Activated T-cell treated with anti-CD3 and anti-CD28 coated beads, Interleukin-2, amount 50 U/mL, for 4 hours (primary cell): ENCODE measurements at regions not wholly inside any gene's neighbourhood (a gene's known extent, or its start where the extent isn't known, plus 50 kb on each side); places are given as distances from the start of the nearest gene placed in this dataset.
"Not testable (repeated sequence)": the region's sequence is repeated elsewhere in the genome, so short reads cannot be mapped to it uniquely, and the experiment has no call there.

Experiments
- ATAC-seq, 2 donors: fragments of 200-7000 bp; cut with Tn5 transposase; one replicate each; pipeline ENCODE4 v1.10.0; 2021
- DNase-seq: peaks from one replicate; pipeline ENCODE4 v3.0.0-alpha.2; 2020
- H3K27me3 Mint-ChIP-seq: one replicate; pipeline ENCODE4 v1.8.0; 2021; ENCODE audit warnings: low read depth, mixed read lengths
- H3K36me3 Mint-ChIP-seq: one replicate; pipeline ENCODE4 v1.8.0; 2022; ENCODE audit warnings: mixed read lengths; ENCODE audit not compliant: insufficient read depth
- H3K4me1 Mint-ChIP-seq: one replicate; pipeline ENCODE4 v1.8.0; 2021; ENCODE audit warnings: low read depth, mixed read lengths
- H3K4me3 Mint-ChIP-seq: one replicate; pipeline ENCODE4 v1.8.0; 2021; ENCODE audit warnings: mild to moderate bottlenecking, moderate library complexity, mixed read lengths
- H3K9me3 Mint-ChIP-seq: one replicate; pipeline ENCODE4 v1.8.0; 2021; ENCODE audit warnings: mixed read lengths

DNA sequence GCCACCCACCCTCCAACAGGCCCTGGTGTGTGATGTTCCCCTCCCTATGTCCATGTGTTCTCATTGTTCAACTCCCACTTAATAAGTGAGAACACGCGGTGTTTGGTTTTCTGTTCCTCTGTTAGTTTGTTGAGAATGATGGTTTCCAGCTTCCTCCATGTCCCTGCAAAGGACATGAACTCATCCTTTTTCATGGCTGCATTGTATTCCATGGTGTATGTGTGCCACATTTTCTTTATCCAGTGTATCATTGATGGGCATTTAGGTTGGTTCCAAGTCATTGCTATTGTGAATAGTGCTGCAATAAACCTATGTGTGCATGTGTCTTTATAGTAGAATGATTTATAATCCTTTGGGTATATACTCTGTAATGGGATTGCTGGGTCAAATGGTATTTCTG, 424.2 kb upstream of the MEF2C start:
- H3K27me3 Mint-ChIP-seq, ATAC-seq, H3K9me3 Mint-ChIP-seq, DNase-seq, H3K4me3 Mint-ChIP-seq, H3K4me1 Mint-ChIP-seq, H3K36me3 Mint-ChIP-seq: not testable (repeated sequence)

DNA sequence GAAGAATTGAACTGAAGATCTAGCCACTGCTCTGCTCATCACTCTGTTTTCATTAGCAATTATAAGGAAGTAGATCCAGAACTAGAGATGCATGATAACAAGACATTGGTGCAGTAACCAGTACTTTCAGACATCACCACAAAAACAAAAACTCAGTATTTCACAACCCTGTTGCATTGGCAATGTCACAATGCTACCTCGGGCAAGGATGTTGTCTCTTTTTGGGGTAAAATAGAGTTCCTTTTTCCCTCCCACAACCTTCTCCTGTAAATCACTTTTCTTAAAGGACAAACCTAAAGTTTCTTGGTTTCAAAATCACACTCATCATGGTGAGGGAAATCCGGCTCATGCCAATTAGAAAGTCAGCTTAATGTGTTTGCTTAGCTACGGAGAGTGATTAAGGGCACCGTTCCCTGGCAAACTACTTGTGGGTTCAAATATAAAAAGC, 420.1 kb upstream of the MEF2C start:
- Mint-ChIP-seq H3K4me3 (no peak overlapping the region), H3K4me1 (no peaks in the 10 kb centered on the region), H3K36me3 (no peaks in the 10 kb centered on the region), H3K27me3 (no peaks in the 10 kb centered on the region), H3K9me3 (peaks cover 3% of the 10 kb centered on the region)
- no peak for DNase-seq
- no peak for ATAC-seq

DNA sequence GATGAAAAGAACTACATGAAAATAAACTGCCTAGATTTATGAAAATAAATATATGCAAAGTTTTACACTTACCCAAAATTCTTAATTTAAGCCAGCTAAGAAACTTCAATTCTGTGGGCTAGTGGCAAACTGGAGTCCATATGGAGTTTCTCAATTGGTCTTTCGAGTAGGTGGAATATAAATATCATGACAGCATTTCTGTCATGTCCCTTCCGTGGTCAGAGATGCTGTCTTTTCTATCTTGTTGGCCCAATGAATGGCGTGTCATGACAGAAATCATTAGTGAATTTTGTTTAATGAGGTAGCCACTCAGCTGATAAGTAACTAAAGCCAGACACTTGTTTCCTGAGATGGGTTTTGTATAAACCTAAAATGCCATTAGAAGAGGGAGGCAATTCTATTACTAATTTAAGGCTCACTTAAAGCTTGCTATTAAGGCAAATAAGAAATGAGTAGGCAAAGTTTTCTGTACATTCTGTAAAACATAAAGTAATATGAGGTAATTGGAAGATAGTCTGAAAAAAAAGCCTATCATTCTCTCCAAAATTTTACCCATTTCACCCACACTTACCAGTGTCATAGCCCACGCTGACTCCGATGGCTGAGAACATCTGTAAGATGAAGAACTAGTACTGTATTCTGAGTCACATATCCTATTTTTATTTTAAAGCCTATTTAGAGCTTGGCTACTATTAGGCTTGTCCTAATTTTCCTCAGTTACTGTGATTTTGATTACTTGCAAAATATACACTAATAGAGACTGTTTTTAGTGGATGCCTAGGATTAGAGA, 419.3 kb upstream of the MEF2C start:
- DNase-seq: no peak
- Mint-ChIP-seq H3K9me3 (no peaks in the 10 kb centered on the region), H3K27me3 (no peaks in the 10 kb centered on the region), H3K4me1 (no peaks in the 10 kb centered on the region), H3K4me3 (no peak overlapping the region), H3K36me3 (no peaks in the 10 kb centered on the region)
- ATAC-seq: no peak

DNA sequence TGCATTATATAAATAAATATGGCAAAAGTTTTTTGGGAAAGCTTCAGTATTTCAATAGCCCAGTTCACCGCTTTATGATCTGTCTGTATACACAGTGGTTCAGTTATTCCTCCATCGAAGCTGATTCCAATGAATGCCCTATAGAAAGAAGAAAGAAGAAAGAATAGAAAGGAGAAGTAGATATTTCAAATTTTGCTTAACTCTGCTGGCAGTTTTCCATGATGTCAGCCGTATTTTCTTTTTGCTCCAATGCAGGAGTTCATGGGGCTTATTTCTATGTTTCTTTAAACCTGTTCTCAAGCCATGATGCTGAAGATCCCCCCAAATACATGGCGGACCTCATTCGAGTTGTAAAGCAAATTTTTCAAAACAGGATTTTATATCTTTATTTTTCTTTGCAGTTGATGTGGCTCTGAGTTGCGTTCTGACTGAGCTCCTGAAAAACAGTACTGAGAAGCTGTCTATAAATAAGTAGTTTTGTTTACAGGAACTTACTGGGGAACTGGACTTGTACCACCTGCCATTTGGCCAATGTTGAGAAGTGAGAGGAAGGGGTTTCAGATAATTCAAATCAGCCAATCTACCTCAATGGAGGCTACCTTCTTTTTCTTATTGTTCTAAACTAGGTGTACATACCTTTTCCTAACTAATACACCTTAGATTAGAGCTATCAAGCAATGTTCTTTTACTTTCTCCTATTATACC, 418.5 kb upstream of the MEF2C start:
- Mint-ChIP-seq H3K27me3 (no peaks in the 10 kb centered on the region), H3K4me1 (no peaks in the 10 kb centered on the region), H3K4me3 (no peak overlapping the region), H3K36me3 (no peaks in the 10 kb centered on the region), H3K9me3 (no peaks in the 10 kb centered on the region)
- no peak for DNase-seq
- no peak for ATAC-seq

DNA sequence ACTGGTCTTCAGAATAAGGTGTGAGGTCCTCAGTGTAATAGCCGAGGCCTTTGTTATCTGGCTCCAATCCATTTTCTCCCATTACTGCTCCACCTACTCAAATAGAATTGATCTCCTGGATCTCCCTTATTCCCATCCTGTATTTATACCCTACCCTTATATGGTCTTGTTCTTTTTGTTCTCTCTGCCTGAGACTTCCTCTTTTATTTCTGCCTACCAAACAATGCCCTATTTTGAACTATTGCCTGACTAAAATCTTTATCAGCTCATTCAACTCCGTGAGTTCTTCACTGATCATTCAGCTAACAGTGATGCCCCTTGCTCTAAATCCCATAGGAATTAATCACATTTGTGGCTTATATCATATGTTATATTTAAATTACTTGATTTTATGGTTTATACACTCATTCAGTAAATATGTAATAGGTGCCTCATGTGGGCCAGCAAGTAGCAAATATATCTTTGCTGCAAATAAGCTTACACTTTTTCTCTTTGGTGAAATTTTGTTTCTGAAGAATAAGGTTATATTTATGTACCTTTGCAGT, 417.5 kb upstream of the MEF2C start:
- H3K4me1 Mint-ChIP-seq: no peaks in the 10 kb centered on the region
- H3K4me3 Mint-ChIP-seq: no peak overlapping the region
- no peaks in the 10 kb centered on the region for H3K9me3 Mint-ChIP-seq
- DNase-seq: no peak
- no peak for ATAC-seq
- H3K36me3 Mint-ChIP-seq: no peaks in the 10 kb centered on the region
- H3K27me3 Mint-ChIP-seq: no peaks in the 10 kb centered on the region

GRCh38 chr5:89299998-89300397, 417.0 kb upstream of the MEF2C start:
- ATAC-seq (no peak), DNase-seq (no peak)
- no peak overlapping the region for H3K4me3 Mint-ChIP-seq
- no peaks in the 10 kb centered on the region for H3K36me3 Mint-ChIP-seq
- no peaks in the 10 kb centered on the region for H3K9me3 Mint-ChIP-seq
- H3K4me1 Mint-ChIP-seq: no peaks in the 10 kb centered on the region
- no peaks in the 10 kb centered on the region for H3K27me3 Mint-ChIP-seq

GRCh38 chr5:89297066-89297465, 414.1 kb upstream of the MEF2C start:
- Mint-ChIP-seq H3K27me3 (no peaks in the 10 kb centered on the region), H3K4me3 (no peak overlapping the region), H3K4me1 (peaks cover 1% of the 10 kb centered on the region), H3K9me3 (no peaks in the 10 kb centered on the region), H3K36me3 (no peaks in the 10 kb centered on the region)
- DNase-seq (no peak), ATAC-seq (peak; percentile 40 to 59)

DNA sequence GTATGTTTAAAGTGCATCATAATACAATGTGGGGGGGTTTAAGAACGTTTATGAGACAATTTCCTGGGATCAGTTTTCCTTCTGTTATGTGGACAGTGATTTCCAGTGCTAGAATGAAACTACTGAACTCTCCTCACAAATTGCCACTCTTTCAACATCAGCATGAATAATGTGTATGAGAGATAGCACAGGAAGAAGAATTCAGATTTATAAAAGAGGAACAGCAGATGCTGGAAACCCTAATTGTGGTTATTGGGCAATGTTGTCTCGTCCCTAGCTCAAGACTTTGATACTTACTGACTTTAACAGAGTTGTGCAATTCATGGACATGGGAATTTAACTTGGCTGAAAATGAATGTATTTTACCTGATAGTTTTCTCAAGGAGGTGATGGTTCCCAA, 410.8 kb upstream of the MEF2C start:
- H3K9me3 Mint-ChIP-seq: no peaks in the 10 kb centered on the region
- ATAC-seq (no peak), DNase-seq (no peak)
- H3K4me1 Mint-ChIP-seq: peaks cover 1% of the 10 kb centered on the region
- no peaks in the 10 kb centered on the region for H3K27me3 Mint-ChIP-seq
- H3K4me3 Mint-ChIP-seq: no peak overlapping the region
- H3K36me3 Mint-ChIP-seq: no peaks in the 10 kb centered on the region

DNA sequence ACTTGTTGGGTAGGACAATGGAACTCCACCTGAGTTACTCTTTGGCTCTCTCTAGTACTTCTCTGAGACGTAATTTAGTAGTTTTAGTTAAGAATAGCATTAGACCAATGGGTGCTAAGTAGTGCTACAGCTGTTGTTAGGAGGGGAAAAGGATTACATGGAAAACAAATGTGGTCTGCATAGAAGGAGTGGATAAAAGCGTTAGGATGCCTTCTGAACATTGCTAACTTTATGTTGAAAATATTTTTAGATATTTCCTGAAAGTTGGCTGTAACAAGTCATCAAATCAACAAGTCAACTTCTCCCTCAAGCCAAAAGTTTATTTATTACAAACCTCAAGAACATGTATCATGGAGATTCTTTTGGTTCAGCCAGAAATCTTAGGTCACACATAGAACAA, 409.5 kb upstream of the MEF2C start:
- no peak for DNase-seq
- Mint-ChIP-seq H3K27me3 (no peaks in the 10 kb centered on the region), H3K36me3 (no peaks in the 10 kb centered on the region), H3K4me1 (peaks cover 1% of the 10 kb centered on the region), H3K4me3 (no peak overlapping the region), H3K9me3 (no peaks in the 10 kb centered on the region)
- no peak for ATAC-seq

DNA sequence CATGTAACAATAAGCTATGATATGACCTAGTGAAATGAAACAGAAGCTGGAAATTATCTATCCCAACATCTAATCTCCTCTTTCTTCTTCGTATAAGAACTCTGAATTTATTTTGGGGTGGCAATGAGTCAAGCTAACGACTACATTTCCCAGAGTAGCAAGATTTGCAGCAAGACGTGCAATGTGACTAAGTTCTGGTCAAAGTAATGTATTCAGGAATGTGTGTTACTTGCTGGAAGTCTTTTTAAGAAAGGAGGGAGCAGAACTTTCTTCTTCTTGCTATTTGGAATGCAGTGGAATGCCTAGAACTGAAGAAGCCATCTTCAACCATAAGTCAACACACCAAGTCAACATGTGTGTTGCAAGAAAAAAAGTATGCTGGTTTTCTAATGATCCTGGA, 406.6 kb upstream of the MEF2C start:
- no peak for DNase-seq
- H3K36me3 Mint-ChIP-seq: no peaks in the 10 kb centered on the region
- H3K27me3 Mint-ChIP-seq: no peaks in the 10 kb centered on the region
- H3K4me3 Mint-ChIP-seq: no peak overlapping the region
- ATAC-seq: no peak
- H3K4me1 Mint-ChIP-seq: peaks cover 1% of the 10 kb centered on the region
- peaks cover under 1% of the 10 kb centered on the region for H3K9me3 Mint-ChIP-seq

- no peak for ATAC-seq
- Mint-ChIP-seq H3K27me3 (no peaks in the 10 kb centered on the region), H3K4me1 (no peaks in the 10 kb centered on the region), H3K36me3 (no peaks in the 10 kb centered on the region), H3K4me3 (no peak overlapping the region), H3K9me3 (peaks cover 3% of the 10 kb centered on the region)
- no peak for DNase-seq
These were observed 405.0 kb upstream of the MEF2C start for GRCh38 chr5:89287964-89288363.

DNA sequence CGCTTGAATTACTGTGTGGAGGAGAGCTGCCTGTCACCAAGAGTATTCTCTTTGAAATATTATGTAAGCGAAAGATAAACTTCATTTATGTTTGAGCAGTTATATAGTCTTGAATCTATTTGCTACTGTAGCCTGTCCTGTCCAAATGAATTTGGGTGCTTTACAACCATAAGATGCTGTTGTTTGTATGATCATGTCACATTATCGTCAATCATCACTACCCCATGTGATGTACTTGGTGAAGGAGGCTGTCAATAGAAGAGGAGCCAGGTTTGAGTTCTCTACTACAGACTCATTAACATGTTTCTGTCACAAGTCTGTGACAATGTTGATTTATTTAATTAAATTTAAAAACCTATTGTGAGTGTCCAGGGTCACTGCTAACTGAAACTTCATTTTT, 403.3 kb upstream of the MEF2C start:
- ATAC-seq (no peak), DNase-seq (no peak)
- no peaks in the 10 kb centered on the region for H3K27me3 Mint-ChIP-seq
- peaks cover 3% of the 10 kb centered on the region for H3K9me3 Mint-ChIP-seq
- H3K36me3 Mint-ChIP-seq: no peaks in the 10 kb centered on the region
- no peak overlapping the region for H3K4me3 Mint-ChIP-seq
- no peaks in the 10 kb centered on the region for H3K4me1 Mint-ChIP-seq

GRCh38 chr5:89283728-89284493, 400.9 kb upstream of the MEF2C start:
- Mint-ChIP-seq H3K36me3 (no peaks in the 10 kb centered on the region), H3K27me3 (no peaks in the 10 kb centered on the region), H3K4me1 (no peaks in the 10 kb centered on the region), H3K9me3 (peaks cover 3% of the 10 kb centered on the region), H3K4me3 (no peak overlapping the region)
- no peak for DNase-seq
- ATAC-seq: no peak
